ENCODE measurements at regions not wholly inside any gene's neighbourhood (a gene's known extent, or its start where the extent isn't known, plus 50 kb on each side); places are given as distances from the start of the nearest gene placed in this dataset.
"Not testable (repeated sequence)": the region's sequence is repeated elsewhere in the genome, so short reads cannot be mapped to it uniquely, and the experiment has no call there.

DNA sequence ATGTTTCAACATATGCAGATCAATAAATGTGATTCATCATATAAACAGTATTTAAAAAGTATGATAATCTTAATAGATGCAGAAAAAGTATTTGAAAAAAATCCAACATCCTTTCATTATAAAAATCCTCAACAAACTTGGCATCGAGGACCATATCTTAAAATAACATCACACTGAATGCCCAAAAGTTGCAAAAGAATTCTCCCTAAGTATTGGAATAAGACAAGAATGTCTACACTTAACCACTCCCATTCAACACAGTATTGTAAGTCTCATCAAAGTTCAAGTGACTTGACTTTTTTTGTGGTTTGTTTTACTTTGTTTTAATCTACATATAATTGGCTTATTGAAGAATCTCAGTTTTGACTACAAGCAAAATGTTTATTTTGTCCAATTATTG lies 779.0 kb upstream of the SLIT2 start:
- TF ChIP-seq, protein P1, sequence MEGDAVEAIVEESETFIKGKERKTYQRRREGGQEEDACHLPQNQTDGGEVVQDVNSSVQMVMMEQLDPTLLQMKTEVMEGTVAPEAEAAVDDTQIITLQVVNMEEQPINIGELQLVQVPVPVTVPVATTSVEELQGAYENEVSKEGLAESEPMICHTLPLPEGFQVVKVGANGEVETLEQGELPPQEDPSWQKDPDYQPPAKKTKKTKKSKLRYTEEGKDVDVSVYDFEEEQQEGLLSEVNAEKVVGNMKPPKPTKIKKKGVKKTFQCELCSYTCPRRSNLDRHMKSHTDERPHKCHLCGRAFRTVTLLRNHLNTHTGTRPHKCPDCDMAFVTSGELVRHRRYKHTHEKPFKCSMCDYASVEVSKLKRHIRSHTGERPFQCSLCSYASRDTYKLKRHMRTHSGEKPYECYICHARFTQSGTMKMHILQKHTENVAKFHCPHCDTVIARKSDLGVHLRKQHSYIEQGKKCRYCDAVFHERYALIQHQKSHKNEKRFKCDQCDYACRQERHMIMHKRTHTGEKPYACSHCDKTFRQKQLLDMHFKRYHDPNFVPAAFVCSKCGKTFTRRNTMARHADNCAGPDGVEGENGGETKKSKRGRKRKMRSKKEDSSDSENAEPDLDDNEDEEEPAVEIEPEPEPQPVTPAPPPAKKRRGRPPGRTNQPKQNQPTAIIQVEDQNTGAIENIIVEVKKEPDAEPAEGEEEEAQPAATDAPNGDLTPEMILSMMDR (conservative IDR thresholded peaks at IDR 0.05), result no peak
- no peaks in the 10 kb centered on the region for H3K4me1 Mint-ChIP-seq
- no peak overlapping the region for H3K4me3 Mint-ChIP-seq
- H3K9me3 Mint-ChIP-seq, result peaks cover 13% of the 10 kb centered on the region
- H3K36me3 Mint-ChIP-seq (ENCODE audit: low read depth), result no peaks in the 10 kb centered on the region
- no peak overlapping the region for H3K27ac Mint-ChIP-seq (ENCODE audit: unreplicated experiment)
- H3K27me3 Mint-ChIP-seq (ENCODE audit: low read depth), result no peaks in the 10 kb centered on the region
- DNase-seq (ENCODE audit: low read depth, low spot score), result no peak

DNA sequence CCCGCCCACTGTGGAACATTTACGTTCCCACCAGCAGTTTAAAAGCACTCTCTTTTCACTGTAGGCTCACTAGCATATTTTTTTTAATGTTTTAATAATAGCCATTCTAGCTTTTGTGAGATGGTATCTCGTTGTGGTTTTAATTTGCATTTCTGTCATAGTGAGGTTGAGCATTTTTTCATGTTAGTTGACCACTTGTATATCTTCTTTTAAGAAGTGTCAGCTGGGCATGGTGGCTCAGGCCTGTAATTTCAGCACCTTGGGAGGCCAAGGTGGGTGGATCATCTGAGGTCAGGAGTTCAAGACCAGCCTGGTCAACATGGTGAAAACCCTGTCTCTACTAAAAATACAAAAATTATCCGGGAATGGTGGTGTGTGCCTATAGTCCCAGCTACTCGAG lies 781.7 kb upstream of the SLIT2 start:
- H3K36me3 Mint-ChIP-seq (ENCODE audit: low read depth); H3K4me1 Mint-ChIP-seq; H3K27ac Mint-ChIP-seq (ENCODE audit: unreplicated experiment); H3K27me3 Mint-ChIP-seq (ENCODE audit: low read depth); DNase-seq (ENCODE audit: low read depth, low spot score); H3K4me3 Mint-ChIP-seq: not testable (repeated sequence)
- peaks cover 13% of the 10 kb centered on the region for H3K9me3 Mint-ChIP-seq

DNA sequence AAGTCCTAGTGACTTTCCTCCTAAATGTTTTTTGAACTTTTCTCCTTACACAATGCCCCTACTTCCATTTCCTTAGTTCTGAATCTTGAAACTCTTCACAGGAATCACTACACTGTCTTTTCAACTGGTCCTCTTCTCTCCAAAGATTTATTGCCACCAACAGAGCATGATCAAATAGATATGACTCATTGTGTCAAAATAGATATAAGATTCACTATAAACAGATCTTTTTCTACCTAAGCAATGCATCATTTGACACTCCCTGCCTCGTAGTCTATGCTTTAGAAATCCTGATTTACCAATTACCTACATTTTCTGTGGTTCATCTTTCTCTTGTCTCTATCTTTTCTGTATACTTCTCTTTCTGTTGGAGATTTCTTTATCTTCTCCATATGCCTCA lies 789.6 kb upstream of the SLIT2 start:
- Mint-ChIP-seq H3K4me1 (no peaks in the 10 kb centered on the region), H3K9me3 (no peaks in the 10 kb centered on the region), H3K27me3 (ENCODE audit: low read depth) (no peaks in the 10 kb centered on the region), H3K27ac (ENCODE audit: unreplicated experiment) (no peak overlapping the region), H3K4me3 (no peak overlapping the region), H3K36me3 (ENCODE audit: low read depth) (no peaks in the 10 kb centered on the region)
- TF ChIP-seq, protein P1 (conservative IDR thresholded peaks at IDR 0.05), result no peak
- no peak for DNase-seq (ENCODE audit: low read depth, low spot score)

DNA sequence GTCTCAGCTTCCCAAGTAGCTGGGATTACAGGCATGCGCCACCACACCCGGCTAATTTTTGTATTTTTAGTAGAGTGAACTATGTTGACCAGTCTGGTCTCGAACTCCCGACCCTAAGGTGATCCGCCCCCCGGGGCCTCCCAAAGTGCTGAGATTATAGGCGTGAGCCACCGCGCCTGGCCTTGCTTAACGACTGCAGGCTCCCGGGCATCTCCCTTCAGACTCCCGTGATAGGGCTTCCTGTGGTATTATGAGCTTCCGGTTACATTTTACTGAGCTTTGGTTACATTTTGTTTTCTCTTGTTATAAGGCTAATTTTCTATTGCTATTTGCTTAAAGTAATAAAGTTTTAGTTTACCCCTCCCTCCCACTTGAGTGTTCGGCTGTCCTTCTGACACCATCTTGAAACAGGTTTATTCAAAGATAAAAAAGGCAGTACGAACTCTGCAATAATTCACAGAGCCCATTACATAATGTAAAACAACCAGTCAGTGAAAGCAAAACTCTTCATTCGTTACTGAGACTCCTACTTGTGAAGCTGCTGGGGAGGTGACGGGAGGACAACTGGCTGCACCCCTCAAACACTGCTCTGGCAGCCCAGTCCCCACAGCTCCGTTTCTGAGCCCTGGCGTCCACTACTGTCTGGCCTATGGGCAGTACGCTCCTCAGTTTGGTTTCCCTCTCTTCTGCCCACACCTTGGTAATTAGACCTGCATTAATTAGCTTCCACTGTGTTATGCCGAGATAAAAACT lies 795.7 kb upstream of the SLIT2 start:
- no peaks in the 10 kb centered on the region for H3K4me1 Mint-ChIP-seq
- H3K36me3 Mint-ChIP-seq (ENCODE audit: low read depth), result no peaks in the 10 kb centered on the region
- TF ChIP-seq, protein P1 (conservative IDR thresholded peaks at IDR 0.05), result no peak
- DNase-seq (ENCODE audit: low read depth, low spot score), result no peak
- no peaks in the 10 kb centered on the region for H3K27me3 Mint-ChIP-seq (ENCODE audit: low read depth)
- no peak overlapping the region for H3K27ac Mint-ChIP-seq (ENCODE audit: unreplicated experiment)
- H3K9me3 Mint-ChIP-seq, result peaks cover 3% of the 10 kb centered on the region
- no peak overlapping the region for H3K4me3 Mint-ChIP-seq

DNA sequence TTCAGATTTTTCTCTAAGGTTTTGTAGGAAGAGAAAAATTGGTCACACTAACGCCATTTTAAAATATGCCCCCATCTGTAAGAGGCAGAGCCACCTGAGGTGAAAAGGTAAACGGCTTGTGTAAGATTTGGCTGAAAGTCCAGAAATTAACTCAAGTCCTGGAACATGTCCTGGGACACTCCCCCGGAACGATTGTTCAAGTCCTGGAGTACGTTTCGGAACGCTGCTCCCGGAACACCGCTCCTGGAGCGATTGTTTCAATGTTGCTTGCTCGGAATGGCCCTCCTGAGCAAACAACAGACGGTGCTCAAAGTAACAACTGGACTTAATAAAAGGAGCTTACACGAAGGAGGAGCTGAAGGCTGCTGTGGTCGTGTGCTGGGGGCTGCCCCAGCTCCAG lies 796.5 kb upstream of the SLIT2 start:
- no peaks in the 10 kb centered on the region for H3K27me3 Mint-ChIP-seq (ENCODE audit: low read depth)
- no peaks in the 10 kb centered on the region for H3K4me1 Mint-ChIP-seq
- H3K27ac Mint-ChIP-seq (ENCODE audit: unreplicated experiment), result no peak overlapping the region
- H3K9me3 Mint-ChIP-seq, result peaks cover 3% of the 10 kb centered on the region
- no peak for DNase-seq (ENCODE audit: low read depth, low spot score)
- H3K4me3 Mint-ChIP-seq, result no peak overlapping the region
- TF ChIP-seq, protein P1 (conservative IDR thresholded peaks at IDR 0.05), result no peak
- H3K36me3 Mint-ChIP-seq (ENCODE audit: low read depth), result no peaks in the 10 kb centered on the region

DNA sequence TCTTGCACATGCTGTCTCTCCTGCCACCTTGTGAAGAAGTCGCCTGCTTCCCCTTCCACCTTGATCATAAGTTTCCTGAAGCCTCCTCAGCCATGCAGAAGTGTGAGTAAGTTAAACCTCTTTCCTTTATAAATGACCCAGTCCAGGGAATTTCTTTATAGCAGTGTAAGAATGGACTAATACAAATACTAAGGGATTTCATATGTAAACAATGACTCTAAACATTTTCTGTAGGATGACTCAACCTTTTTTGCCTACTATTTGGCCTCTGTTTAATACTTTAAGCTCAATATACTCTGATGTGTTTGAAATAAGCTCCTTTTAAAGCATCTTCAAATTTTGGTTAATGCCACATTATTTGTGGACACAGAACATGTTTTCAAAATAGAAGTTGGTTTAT lies 813.5 kb upstream of the SLIT2 start:
- Mint-ChIP-seq H3K36me3 (ENCODE audit: low read depth) (peaks cover 9% of the 10 kb centered on the region), H3K4me1 (no peaks in the 10 kb centered on the region), H3K27ac (ENCODE audit: unreplicated experiment) (peak overlapping the region; percentile 84), H3K27me3 (ENCODE audit: low read depth) (no peaks in the 10 kb centered on the region), H3K4me3 (no peak overlapping the region), H3K9me3 (peaks cover 25% of the 10 kb centered on the region)
- TF ChIP-seq, protein P1 (conservative IDR thresholded peaks at IDR 0.05), result no peak
- no peak for DNase-seq (ENCODE audit: low read depth, low spot score)
